RWPE2 (cell line): ENCODE measurements at regions not wholly inside any gene's neighbourhood (a gene's known extent, or its start where the extent isn't known, plus 50 kb on each side); places are given as distances from the start of the nearest gene placed in this dataset.

ENCODE experiments used
- ATAC-seq: fragments of 200-7000 bp; cut with Tn5 transposase; 3 replicates; pipeline ENCODE4 v1.9.1; 2021; ENCODE audit warnings: low read depth
- DNase-seq: peaks from one replicate; pipeline ENCODE4 v3.0.0-alpha.2; 2020; ENCODE audit warnings: low spot score
- H3K27ac ChIP-seq: fragments of 450-650 bp; 2 replicates; pipeline ENCODE4 v1.5.1; 2017; ENCODE audit warnings: mild to moderate bottlenecking; ENCODE audit not compliant: poor library complexity, severe bottlenecking
- H3K27me3 ChIP-seq: fragments of 250-450 bp; sonication (Bioruptor Pico); 2 replicates; pipeline ENCODE4 v1.5.1; 2021; ENCODE audit warnings: mild to moderate bottlenecking, moderate library complexity; ENCODE audit not compliant: insufficient read depth, poor library complexity, severe bottlenecking
- H3K36me3 ChIP-seq: fragments of 250-450 bp; sonication (Bioruptor Pico); 2 replicates; pipeline ENCODE4 v1.5.1; 2020; ENCODE audit warnings: low read depth, mild to moderate bottlenecking, moderate library complexity
- H3K4me1 ChIP-seq: fragments of 250-450 bp; sonication (Bioruptor Pico); 2 replicates; pipeline ENCODE4 v1.5.1; 2021; ENCODE audit warnings: mild to moderate bottlenecking, moderate library complexity; ENCODE audit not compliant: insufficient read depth, poor library complexity, severe bottlenecking
- H3K4me3 ChIP-seq: fragments of 250-450 bp; sonication (Bioruptor Pico); 2 replicates; pipeline ENCODE4 v1.5.1; 2021; ENCODE audit warnings: mild to moderate bottlenecking, moderate library complexity; ENCODE audit not compliant: severe bottlenecking
- H3K9me3 ChIP-seq: fragments of 250-450 bp; sonication (Bioruptor Pico); 2 replicates; pipeline ENCODE4 v1.5.1; 2021; ENCODE audit warnings: mild to moderate bottlenecking, moderate library complexity; ENCODE audit not compliant: severe bottlenecking
- TF ChIP-seq, protein P1 (sequence below): fragments of 450-650 bp; IDR thresholded peaks from one replicate; pipeline ENCODE4 v1.5.1; 2017; ENCODE audit warnings: mild to moderate bottlenecking, moderate library complexity; ENCODE audit not compliant: poor library complexity, severe bottlenecking

- no peak overlapping the region for H3K4me3 ChIP-seq
- peak; percentile 33; the same call in 1 of the 3 replicates for ATAC-seq
- H3K27ac ChIP-seq = no peak overlapping the region
- H3K36me3 ChIP-seq = no peaks in the 10 kb centered on the region
- TF ChIP-seq, protein P1, sequence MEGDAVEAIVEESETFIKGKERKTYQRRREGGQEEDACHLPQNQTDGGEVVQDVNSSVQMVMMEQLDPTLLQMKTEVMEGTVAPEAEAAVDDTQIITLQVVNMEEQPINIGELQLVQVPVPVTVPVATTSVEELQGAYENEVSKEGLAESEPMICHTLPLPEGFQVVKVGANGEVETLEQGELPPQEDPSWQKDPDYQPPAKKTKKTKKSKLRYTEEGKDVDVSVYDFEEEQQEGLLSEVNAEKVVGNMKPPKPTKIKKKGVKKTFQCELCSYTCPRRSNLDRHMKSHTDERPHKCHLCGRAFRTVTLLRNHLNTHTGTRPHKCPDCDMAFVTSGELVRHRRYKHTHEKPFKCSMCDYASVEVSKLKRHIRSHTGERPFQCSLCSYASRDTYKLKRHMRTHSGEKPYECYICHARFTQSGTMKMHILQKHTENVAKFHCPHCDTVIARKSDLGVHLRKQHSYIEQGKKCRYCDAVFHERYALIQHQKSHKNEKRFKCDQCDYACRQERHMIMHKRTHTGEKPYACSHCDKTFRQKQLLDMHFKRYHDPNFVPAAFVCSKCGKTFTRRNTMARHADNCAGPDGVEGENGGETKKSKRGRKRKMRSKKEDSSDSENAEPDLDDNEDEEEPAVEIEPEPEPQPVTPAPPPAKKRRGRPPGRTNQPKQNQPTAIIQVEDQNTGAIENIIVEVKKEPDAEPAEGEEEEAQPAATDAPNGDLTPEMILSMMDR = no peak
- no peaks in the 10 kb centered on the region for H3K4me1 ChIP-seq
- no peaks in the 10 kb centered on the region for H3K27me3 ChIP-seq
- H3K9me3 ChIP-seq = no peaks in the 10 kb centered on the region
- no peak for DNase-seq
These were observed 90.6 kb upstream of the HAND1 start for GRCh38 chr5:154568589-154568988.

- Histone ChIP-seq H3K4me3 (no peak overlapping the region), H3K9me3 (no peaks in the 10 kb centered on the region), H3K4me1 (no peaks in the 10 kb centered on the region), H3K27ac (no peak overlapping the region), H3K36me3 (no peaks in the 10 kb centered on the region), H3K27me3 (peaks cover 3% of the 10 kb centered on the region)
- no peak for ATAC-seq
- no peak for DNase-seq
- TF ChIP-seq, protein P1 = no peak
These were observed 89.1 kb upstream of the HAND1 start for GRCh38 chr5:154567155-154567554.

- H3K4me3 ChIP-seq = no peak overlapping the region
- DNase-seq = no peak
- no peaks in the 10 kb centered on the region for H3K4me1 ChIP-seq
- H3K27ac ChIP-seq = no peak overlapping the region
- H3K36me3 ChIP-seq = no peaks in the 10 kb centered on the region
- peaks cover 3% of the 10 kb centered on the region for H3K27me3 ChIP-seq
- no peak for ATAC-seq
- TF ChIP-seq, protein P1 = no peak
- H3K9me3 ChIP-seq = no peaks in the 10 kb centered on the region
These were observed 88.2 kb upstream of the HAND1 start for GRCh38 chr5:154566146-154566680.

DNA sequence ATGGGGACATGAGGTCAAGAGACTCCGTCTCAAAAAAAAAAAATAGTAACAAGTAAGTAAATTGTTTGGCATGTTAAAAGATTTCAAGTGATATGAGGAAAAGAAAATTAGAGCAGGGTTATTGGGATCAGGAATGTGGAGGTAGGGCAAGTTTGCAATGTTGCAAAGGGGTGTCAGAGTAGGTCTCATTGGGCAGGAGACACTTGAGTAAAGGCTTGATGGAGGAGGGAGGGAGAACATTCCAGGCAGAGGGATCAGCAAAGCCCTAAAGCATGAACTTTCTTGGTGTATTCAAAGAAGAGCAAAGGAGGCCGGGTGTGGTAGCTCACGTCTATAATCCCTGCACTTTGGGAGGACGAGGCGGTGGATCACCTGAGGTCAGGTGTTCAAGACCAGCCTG lies 87.1 kb upstream of the HAND1 start:
- Histone ChIP-seq H3K4me1 (no peaks in the 10 kb centered on the region), H3K9me3 (no peaks in the 10 kb centered on the region), H3K36me3 (no peaks in the 10 kb centered on the region), H3K27ac (no peak overlapping the region), H3K4me3 (no peak overlapping the region), H3K27me3 (peaks cover 3% of the 10 kb centered on the region)
- ATAC-seq (no peak), DNase-seq (no peak)
- TF ChIP-seq, protein P1 = no peak

DNA sequence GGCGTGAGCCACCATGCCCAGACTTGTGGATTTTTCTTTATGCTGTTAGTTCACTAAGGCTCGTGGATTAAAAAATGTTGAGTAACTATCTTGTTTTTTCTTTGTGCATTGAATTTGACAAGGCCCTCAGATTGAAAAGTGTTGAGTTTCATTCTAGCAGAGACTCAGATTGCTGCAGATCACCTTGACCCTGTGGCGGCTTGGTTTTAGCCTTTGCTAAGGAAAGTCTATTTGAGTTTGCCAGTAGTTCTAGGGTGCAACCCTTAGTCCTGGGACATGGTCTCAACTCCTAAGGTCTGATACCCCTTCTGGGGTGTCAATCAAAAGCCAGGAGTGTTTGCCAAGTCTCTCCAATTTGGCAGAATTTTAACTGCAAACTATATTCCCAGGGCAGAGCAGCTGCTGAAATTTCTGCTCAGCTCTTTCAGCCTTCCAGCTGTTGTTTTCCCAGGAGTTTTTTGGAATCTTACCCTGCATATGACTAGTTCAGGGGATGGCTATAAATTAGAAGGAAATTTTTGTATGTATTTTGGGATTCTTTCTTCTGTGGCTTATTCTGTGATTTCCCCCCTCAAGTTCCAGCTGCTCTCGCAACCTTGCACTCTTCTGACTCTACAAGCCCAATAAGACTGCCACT lies 84.3 kb upstream of the HAND1 start:
- TF ChIP-seq, protein P1 = no peak
- Histone ChIP-seq H3K9me3 (no peaks in the 10 kb centered on the region), H3K4me1 (no peaks in the 10 kb centered on the region), H3K27ac (no peak overlapping the region), H3K4me3 (no peak overlapping the region), H3K36me3 (no peaks in the 10 kb centered on the region), H3K27me3 (peaks cover 3% of the 10 kb centered on the region)
- ATAC-seq = no peak
- DNase-seq = no peak
